ENCODE measurements at regions not wholly inside any gene's neighbourhood (a gene's known extent, or its start where the extent isn't known, plus 50 kb on each side); places are given as distances from the start of the nearest gene placed in this dataset.

DNA sequence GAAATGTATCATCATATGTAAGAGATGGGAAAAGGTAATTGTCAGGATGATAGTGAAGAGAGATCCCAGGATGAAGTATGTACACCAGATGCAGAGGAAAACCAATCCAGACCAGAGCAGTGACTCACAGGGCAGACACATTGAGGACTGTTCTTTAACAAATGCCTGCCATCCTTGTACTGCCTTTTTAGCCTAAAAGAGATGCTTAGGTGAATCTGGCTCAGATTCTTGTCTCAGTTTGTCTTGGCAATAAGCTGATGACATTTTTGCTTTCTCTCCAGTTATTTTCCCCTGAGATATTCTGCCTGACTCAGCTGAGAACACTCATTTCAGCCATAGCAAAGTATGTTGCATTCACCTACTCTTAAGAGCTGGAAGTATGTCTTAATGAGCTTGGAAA, 405.3 kb upstream of the USP15 start:
- ChIA-PET CTCF (no interaction called here), POLR2A (no interaction called here)
- Mint-ChIP-seq H3K27me3 (no peaks in the 10 kb centered on the region), H3K36me3 (ENCODE audit: low read depth) (no peaks in the 10 kb centered on the region), H3K4me1 (ENCODE audit: low read depth) (no peaks in the 10 kb centered on the region), H3K9me3 (peaks cover 6% of the 10 kb centered on the region), H3K27ac (no peak overlapping the region), H3K4me3 (no peak overlapping the region)
- no peak for ATAC-seq (ENCODE audit: poor library complexity)
- no peak for DNase-seq
- no peaks in the 10 kb centered on the region for H3K36me3 ChIP-seq (ENCODE audit: insufficient read depth, low read length)
- H3K9me3 ChIP-seq (ENCODE audit: control insufficient read depth in 1 of 2, insufficient read depth in 1 of 2, low read length in 2 of 2), result peaks cover 0 to 7% of the 10 kb centered on the region in 2 experiments
- H3K4me3 ChIP-seq (ENCODE audit: low read length), result no peak overlapping the region
- no peaks in the 10 kb centered on the region for H3K4me1 ChIP-seq (ENCODE audit: insufficient read depth, low read length)
- H3K27me3 ChIP-seq (ENCODE audit: control insufficient read depth in 1 of 2, insufficient read depth in 2 of 2, low read length in 2 of 2), result no peaks in the 10 kb centered on the region
- intact Hi-C loops (cut with DNase I, micrococcal nuclease), result no loop called here
- H3K27ac ChIP-seq (ENCODE audit: low read depth in 1 of 2, low read length in 2 of 2), result no peak overlapping the region
- TF ChIP-seq, protein P1, sequence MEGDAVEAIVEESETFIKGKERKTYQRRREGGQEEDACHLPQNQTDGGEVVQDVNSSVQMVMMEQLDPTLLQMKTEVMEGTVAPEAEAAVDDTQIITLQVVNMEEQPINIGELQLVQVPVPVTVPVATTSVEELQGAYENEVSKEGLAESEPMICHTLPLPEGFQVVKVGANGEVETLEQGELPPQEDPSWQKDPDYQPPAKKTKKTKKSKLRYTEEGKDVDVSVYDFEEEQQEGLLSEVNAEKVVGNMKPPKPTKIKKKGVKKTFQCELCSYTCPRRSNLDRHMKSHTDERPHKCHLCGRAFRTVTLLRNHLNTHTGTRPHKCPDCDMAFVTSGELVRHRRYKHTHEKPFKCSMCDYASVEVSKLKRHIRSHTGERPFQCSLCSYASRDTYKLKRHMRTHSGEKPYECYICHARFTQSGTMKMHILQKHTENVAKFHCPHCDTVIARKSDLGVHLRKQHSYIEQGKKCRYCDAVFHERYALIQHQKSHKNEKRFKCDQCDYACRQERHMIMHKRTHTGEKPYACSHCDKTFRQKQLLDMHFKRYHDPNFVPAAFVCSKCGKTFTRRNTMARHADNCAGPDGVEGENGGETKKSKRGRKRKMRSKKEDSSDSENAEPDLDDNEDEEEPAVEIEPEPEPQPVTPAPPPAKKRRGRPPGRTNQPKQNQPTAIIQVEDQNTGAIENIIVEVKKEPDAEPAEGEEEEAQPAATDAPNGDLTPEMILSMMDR (IDR thresholded peaks at IDR 0.05), result no peak

DNA sequence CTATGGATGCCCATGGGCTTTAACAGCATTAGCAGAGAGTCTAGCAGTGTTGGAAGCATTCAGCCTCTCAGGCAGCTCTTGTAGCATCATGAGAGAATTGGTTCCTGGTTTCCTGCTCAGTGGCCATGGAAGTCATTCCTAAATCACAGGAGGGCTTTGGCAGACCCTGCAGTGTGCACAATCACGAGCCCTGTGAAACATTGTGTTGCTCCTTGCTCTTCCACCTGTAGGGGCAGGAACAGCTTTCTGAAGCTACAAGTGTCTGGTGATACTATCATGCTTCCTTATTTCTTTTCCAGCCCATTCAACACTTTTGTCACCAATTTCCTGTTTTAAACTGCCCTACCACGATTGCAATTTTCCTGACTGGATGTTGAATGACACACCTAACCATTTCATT, 402.2 kb upstream of the USP15 start:
- no peaks in the 10 kb centered on the region for H3K27me3 Mint-ChIP-seq
- CTCF ChIA-PET, result no interaction called here
- no peak overlapping the region for H3K4me3 ChIP-seq (ENCODE audit: low read length)
- no peak overlapping the region for H3K27ac Mint-ChIP-seq
- TF ChIP-seq, protein P1 (IDR thresholded peaks at IDR 0.05), result no peak
- ATAC-seq (ENCODE audit: poor library complexity) (no peak), DNase-seq (no peak)
- H3K9me3 ChIP-seq (ENCODE audit: control insufficient read depth in 1 of 2, insufficient read depth in 1 of 2, low read length in 2 of 2), result no peaks in the 10 kb centered on the region
- no peaks in the 10 kb centered on the region for H3K4me1 ChIP-seq (ENCODE audit: insufficient read depth, low read length)
- no peaks in the 10 kb centered on the region for H3K36me3 Mint-ChIP-seq (ENCODE audit: low read depth)
- POLR2A ChIA-PET, result no interaction called here
- H3K4me1 Mint-ChIP-seq (ENCODE audit: low read depth), result no peaks in the 10 kb centered on the region
- no peak overlapping the region for H3K4me3 Mint-ChIP-seq
- intact Hi-C loops (cut with DNase I, micrococcal nuclease), result no loop called here
- H3K36me3 ChIP-seq (ENCODE audit: insufficient read depth, low read length), result no peaks in the 10 kb centered on the region
- no peak overlapping the region for H3K27ac ChIP-seq (ENCODE audit: low read depth in 1 of 2, low read length in 2 of 2)
- no peaks in the 10 kb centered on the region for H3K27me3 ChIP-seq (ENCODE audit: control insufficient read depth in 1 of 2, insufficient read depth in 2 of 2, low read length in 2 of 2)
- H3K9me3 Mint-ChIP-seq, result peaks cover 6% of the 10 kb centered on the region

DNA sequence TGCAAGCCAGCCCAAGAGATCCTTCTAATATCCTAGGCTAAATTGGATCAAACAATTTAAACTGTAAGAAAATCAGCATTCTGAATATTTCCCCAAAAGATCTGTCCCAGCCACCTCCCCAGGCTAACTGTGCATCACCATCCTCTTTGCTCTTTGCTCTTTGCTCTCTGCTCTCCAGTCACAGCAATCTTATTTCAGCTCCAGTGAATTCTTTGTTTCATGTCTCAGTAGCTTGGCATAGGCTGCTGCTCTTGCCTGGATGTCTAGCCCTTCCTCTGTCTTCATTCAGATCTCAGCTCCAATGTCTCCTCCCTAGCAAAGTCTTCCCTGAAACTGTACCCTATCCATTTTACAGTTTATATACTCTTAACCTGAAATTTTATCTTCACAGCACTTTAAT, 399.8 kb upstream of the USP15 start:
- intact Hi-C loops (cut with DNase I, micrococcal nuclease), result no loop called here
- no peak overlapping the region for H3K4me3 ChIP-seq (ENCODE audit: low read length)
- ChIA-PET CTCF (no interaction called here), POLR2A (no interaction called here)
- no peaks in the 10 kb centered on the region for H3K4me1 Mint-ChIP-seq (ENCODE audit: low read depth)
- no peaks in the 10 kb centered on the region for H3K27me3 Mint-ChIP-seq
- no peak overlapping the region for H3K27ac ChIP-seq (ENCODE audit: low read depth in 1 of 2, low read length in 2 of 2)
- DNase-seq (no peak), ATAC-seq (ENCODE audit: poor library complexity) (no peak)
- H3K27me3 ChIP-seq (ENCODE audit: control insufficient read depth in 1 of 2, insufficient read depth in 2 of 2, low read length in 2 of 2), result no peaks in the 10 kb centered on the region
- H3K9me3 Mint-ChIP-seq, result no peaks in the 10 kb centered on the region
- H3K9me3 ChIP-seq (ENCODE audit: control insufficient read depth in 1 of 2, insufficient read depth in 1 of 2, low read length in 2 of 2), result no peaks in the 10 kb centered on the region
- no peak overlapping the region for H3K27ac Mint-ChIP-seq
- H3K36me3 Mint-ChIP-seq (ENCODE audit: low read depth), result no peaks in the 10 kb centered on the region
- TF ChIP-seq, protein P1 (IDR thresholded peaks at IDR 0.05), result no peak
- no peaks in the 10 kb centered on the region for H3K4me1 ChIP-seq (ENCODE audit: insufficient read depth, low read length)
- H3K4me3 Mint-ChIP-seq, result no peak overlapping the region
- no peaks in the 10 kb centered on the region for H3K36me3 ChIP-seq (ENCODE audit: insufficient read depth, low read length)
